SK-N-SH treated with all-trans-retinoic acid at 6 μM for 48 hours (cell line): ENCODE measurements at regions not wholly inside any gene's neighbourhood (a gene's known extent, or its start where the extent isn't known, plus 50 kb on each side); places are given as distances from the start of the nearest gene placed in this dataset.

ENCODE experiments used
- CREB5 ChIP-seq: fragments of 250-450 bp; sonication (Bioruptor Pico); IDR thresholded peaks from 2 replicates; pipeline ENCODE4 v1.5.1; 2020; ENCODE audit warnings: low read depth, mild to moderate bottlenecking, moderate library complexity
- ISL1 ChIP-seq: fragments of 250-450 bp; sonication (Bioruptor Pico); IDR thresholded peaks from 2 replicates; pipeline ENCODE4 v2.1.2; 2022; ENCODE audit warnings: mild to moderate bottlenecking, moderate library complexity
- PATZ1 ChIP-seq: fragments of 250-450 bp; sonication (Bioruptor Pico); IDR thresholded peaks from 2 replicates; pipeline ENCODE4 v1.8.0; 2020; ENCODE audit warnings: mild to moderate bottlenecking, moderate library complexity, borderline replicate concordance
- RARB ChIP-seq: fragments of 250-450 bp; sonication (Bioruptor Pico); IDR thresholded peaks from 2 replicates; pipeline ENCODE4 v1.8.0; 2021; ENCODE audit warnings: mild to moderate bottlenecking, moderate library complexity
- SNAI2 ChIP-seq: fragments of 250-450 bp; sonication (Bioruptor Pico); IDR thresholded peaks from 2 replicates; pipeline ENCODE4 v1.5.0; 2020; ENCODE audit warnings: mild to moderate bottlenecking, moderate library complexity
- TOX ChIP-seq: fragments of 250-450 bp; sonication (Bioruptor Pico); IDR thresholded peaks from 2 replicates; pipeline ENCODE4 v1.8.0; 2021; ENCODE audit warnings: mild to moderate bottlenecking, moderate library complexity, borderline replicate concordance
- ZC3H10 ChIP-seq: fragments of 250-450 bp; sonication (Bioruptor Pico); IDR thresholded peaks from 2 replicates; pipeline ENCODE4 v1.5.1; 2021; ENCODE audit warnings: mild to moderate bottlenecking, moderate library complexity
- ZFP30 ChIP-seq: fragments of 450-650 bp; formaldehyde crosslinking; IDR thresholded peaks from 2 replicates; pipeline ENCODE4 v1.5.0; 2022; ENCODE audit warnings: mild to moderate bottlenecking, moderate library complexity
- ZNF565 ChIP-seq: fragments of 450-650 bp; formaldehyde crosslinking; conservative IDR thresholded peaks from 2 replicates; pipeline ENCODE4 v1.5.0; 2020; ENCODE audit warnings: low read depth, mild to moderate bottlenecking, moderate library complexity
- ZNF70 ChIP-seq: fragments of 450-650 bp; formaldehyde crosslinking; IDR thresholded peaks from 2 replicates; pipeline ENCODE4 v1.5.0; 2020; ENCODE audit warnings: mild to moderate bottlenecking, moderate library complexity
- ZNF8 ChIP-seq: fragments of 450-650 bp; formaldehyde crosslinking; IDR thresholded peaks from 2 replicates; pipeline ENCODE4 v1.5.0; 2020; ENCODE audit warnings: mild to moderate bottlenecking, moderate library complexity

- TF ChIP-seq TOX (CRISPR knock-in tag) (no peak), PATZ1 (CRISPR knock-in tag) (no peak), ZNF70 (CRISPR knock-in tag) (no peak), ZC3H10 (CRISPR knock-in tag) (no peak), CREB5 (no peak), ZNF565 (CRISPR knock-in tag) (no peak), SNAI2 (CRISPR knock-in tag) (no peak), RARB (CRISPR knock-in tag) (no peak), ZFP30 (no peak), ZNF8 (CRISPR knock-in tag) (no peak), ISL1 (CRISPR knock-in tag) (no peak)
Observed at GRCh38 chr7:135801877-135802276, 53.3 kb upstream of the FAM180A start.
